ENCODE measurements at regions not wholly inside any gene's neighbourhood (a gene's known extent, or its start where the extent isn't known, plus 50 kb on each side); places are given as distances from the start of the nearest gene placed in this dataset.
"Not testable (repeated sequence)": the region's sequence is repeated elsewhere in the genome, so short reads cannot be mapped to it uniquely, and the experiment has no call there.

DNA sequence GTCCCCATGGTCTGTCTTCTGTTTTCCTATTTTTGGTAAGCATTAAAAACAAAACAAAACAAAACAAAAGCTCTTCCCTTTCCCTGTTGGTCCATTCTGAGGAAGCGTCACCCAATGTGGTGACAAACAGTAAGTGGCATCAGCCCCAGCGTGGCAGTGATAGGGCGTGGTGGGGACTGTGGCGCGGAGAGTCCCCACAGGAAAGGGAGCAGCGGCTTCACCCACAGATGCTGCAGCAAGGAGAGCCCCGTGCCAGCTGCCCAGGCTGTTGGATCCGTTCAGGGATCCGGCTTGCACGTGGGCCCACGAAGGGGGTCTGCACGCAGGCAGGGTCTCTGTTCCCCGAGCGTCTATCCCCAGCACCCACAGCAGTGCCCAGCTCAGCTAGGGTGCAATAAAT lies 279.2 kb downstream of the ADGRD1 start:
- TF ChIP-seq, protein P1, sequence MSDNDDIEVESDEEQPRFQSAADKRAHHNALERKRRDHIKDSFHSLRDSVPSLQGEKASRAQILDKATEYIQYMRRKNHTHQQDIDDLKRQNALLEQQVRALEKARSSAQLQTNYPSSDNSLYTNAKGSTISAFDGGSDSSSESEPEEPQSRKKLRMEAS (IDR thresholded peaks at IDR 0.05): not testable (repeated sequence)
- not testable (repeated sequence) for TF ChIP-seq TAF1 (IDR thresholded peaks at IDR 0.05; ENCODE audit: low read depth, low read length); POLR2A (IDR thresholded peaks at IDR 0.05; ENCODE audit: control extremely low read depth in 1 of 2, low read depth in 2 of 2, low read length in 2 of 2)

All from H1 (cell line).